Endothelial cell of umbilical vein (primary cell): ENCODE measurements at regions not wholly inside any gene's neighbourhood (a gene's known extent, or its start where the extent isn't known, plus 50 kb on each side); places are given as distances from the start of the nearest gene placed in this dataset.

Experiments
- BruUV-seq: library from RNA; stranded (reverse); fragments of 400-500 nt; replicated peaks from 2 replicates; lab custom pipeline; 2021; lab: Mats Ljungman, UMichigan
- CTCF ChIA-PET: fragments of 300-600, 350-600 bp; sonication (Branson Sonifier 250); formaldehyde crosslinking; loops from one replicate; lab custom pipeline; 2021; ENCODE audit warnings: antibody characterized with exemption, inconsistent platforms; lab: Charles Lee
- POLR2A ChIA-PET: fragments of 300-600, 350-600 bp; sonication (Branson Sonifier 250); formaldehyde crosslinking; loops from one replicate; lab custom pipeline; 2021; ENCODE audit warnings: antibody characterized with exemption, inconsistent platforms; lab: Charles Lee
- DNase-seq: peaks from one replicate; pipeline ENCODE4 v3.0.0-alpha.2; 2011; ENCODE audit warnings: low read depth, low spot score
- FAIRE-seq: peaks from 2 replicates; lab custom pipeline; 2011; peaks lifted over from hg19 to GRCh38; lab: Jason Lieb, UNC
- H2AFZ ChIP-seq: 2 replicates; pipeline ENCODE4 v1.6.0; 2012; ENCODE audit warnings: low read depth, low read length, control low read depth, inconsistent platforms
- H3K27ac ChIP-seq: 2 replicates; pipeline ENCODE4 v1.5.1; 2011; ENCODE audit warnings: low read depth, mild to moderate bottlenecking, control low read depth, low read length, moderate library complexity; ENCODE audit not compliant: insufficient read depth
- H3K27me3 ChIP-seq, 2 experiments: 2 replicates each; pipeline versions ENCODE4 v1.6.0 to v1.6.1; 2011; ENCODE audit warnings: low read length in 2 of 2, mixed read lengths in 1 of 2; ENCODE audit not compliant: control insufficient read depth in 2 of 2, insufficient read depth in 2 of 2
- H3K36me3 ChIP-seq, 2 experiments: 2 replicates in 1 of 2; 3 replicates in 1 of 2; pipeline ENCODE4 v1.5.1; 2011; ENCODE audit warnings: low read length in 2 of 2, mild to moderate bottlenecking in 1 of 2, moderate library complexity in 1 of 2; ENCODE audit not compliant: control insufficient read depth in 2 of 2, insufficient read depth in 2 of 2; ENCODE audit errors: extremely low read depth in 1 of 2
- H3K4me1 ChIP-seq: 3 replicates; pipeline ENCODE4 v1.5.1; 2011; ENCODE audit warnings: mild to moderate bottlenecking, low read length; ENCODE audit not compliant: control insufficient read depth, insufficient read depth; ENCODE audit errors: extremely low read depth
- H3K4me2 ChIP-seq: 2 replicates; pipeline ENCODE4 v1.6.1; 2011; ENCODE audit warnings: low read length, control low read depth, mixed read lengths; ENCODE audit not compliant: insufficient read depth
- H3K4me3 ChIP-seq, 3 experiments: fragments of 200-600 bp in 1 of 3; sonication (generic), shearing (Covaris generic) in 1 of 3; replicated peaks in 1 of 3; 2 replicates each; pipeline ENCODE4 v1.5.1; 2011 to 2016; ENCODE audit warnings: control low read depth in 3 of 3, low read length in 3 of 3, mild to moderate bottlenecking in 2 of 3, inconsistent platforms in 1 of 3, low read depth in 1 of 3, moderate library complexity in 1 of 3; ENCODE audit not compliant: insufficient read depth in 1 of 3
- H3K79me2 ChIP-seq: 2 replicates; pipeline ENCODE4 v1.6.0; 2012; ENCODE audit warnings: low read length, inconsistent platforms; ENCODE audit not compliant: control insufficient read depth, insufficient read depth
- H3K9ac ChIP-seq: replicated peaks from 2 replicates; pipeline ENCODE3; 2011; ENCODE audit warnings: low read length, control low read depth; ENCODE audit not compliant: insufficient read depth; ENCODE audit errors: extremely low read depth
- H3K9me1 ChIP-seq: replicated peaks from 3 replicates; pipeline ENCODE4 v1.6.0; 2011; ENCODE audit warnings: mild to moderate bottlenecking, low read length; ENCODE audit not compliant: control insufficient read depth, insufficient read depth; ENCODE audit errors: extremely low read depth
- H3K9me3 ChIP-seq: replicated peaks from 2 replicates; pipeline ENCODE4 v1.5.1; 2012; ENCODE audit warnings: low read length, inconsistent platforms; ENCODE audit not compliant: control insufficient read depth, insufficient read depth
- H4K20me1 ChIP-seq: replicated peaks from 2 replicates; pipeline ENCODE3; 2011; ENCODE audit warnings: mild to moderate bottlenecking, low read length; ENCODE audit not compliant: control insufficient read depth, insufficient read depth; ENCODE audit errors: extremely low read depth
- EZH2 ChIP-seq: IDR thresholded peaks from 2 replicates; pipeline ENCODE4 v1.6.1; 2012; ENCODE audit warnings: borderline replicate concordance, low read depth, mild to moderate bottlenecking, moderate library complexity, low read length, inconsistent platforms; ENCODE audit not compliant: severe bottlenecking
- FOS ChIP-seq: IDR thresholded peaks from 2 replicates; pipeline ENCODE4 v1.6.1; 2011; ENCODE audit warnings: mild to moderate bottlenecking, low read length, moderate library complexity, borderline replicate concordance; ENCODE audit not compliant: insufficient read depth
- GATA2 ChIP-seq: IDR thresholded peaks from 2 replicates; pipeline ENCODE4 v1.7.0; 2011; ENCODE audit warnings: low read depth, mild to moderate bottlenecking, moderate library complexity, mixed read lengths, low read length; ENCODE audit not compliant: insufficient read length, insufficient read depth
- JUN ChIP-seq: IDR thresholded peaks from 2 replicates; pipeline ENCODE4 v1.6.1; 2011; ENCODE audit warnings: borderline replicate concordance, low read depth; ENCODE audit not compliant: insufficient read length, insufficient read depth
- MYC ChIP-seq: IDR thresholded peaks from one replicate; pipeline ENCODE4 v1.6.1; 2011; ENCODE audit warnings: mild to moderate bottlenecking, low read depth, low read length
- POLR2A ChIP-seq: IDR thresholded peaks from 2 replicates; pipeline ENCODE4 v1.6.1; 2012; ENCODE audit warnings: low read depth, mild to moderate bottlenecking, control low read depth, low read length
- POLR2AphosphoS5 ChIP-seq: IDR thresholded peaks from 2 replicates; pipeline ENCODE4 v1.6.1; 2012; ENCODE audit warnings: low read depth, mild to moderate bottlenecking, control low read depth, low read length, moderate library complexity; ENCODE audit not compliant: insufficient read depth
- dilution Hi-C: fragments of 300-500 bp; cut with MboI; formaldehyde crosslinking; loops from one replicate; pipeline ENCODE4 v1.15.0; 2019; ENCODE audit warnings: low sequenced_read_pairs; ENCODE audit not compliant: extremely low pct_ligation_motif_present
- intact Hi-C: fragments of 100-400 bp; cut with micrococcal nuclease; formaldehyde crosslinking; loops from one replicate; pipeline ENCODE4 v1.10.0; 2022
- TF ChIP-seq, protein P1 (sequence below): IDR thresholded peaks from 2 replicates; pipeline ENCODE4 v1.6.1; 2011; ENCODE audit not compliant: insufficient read depth, insufficient read length
- TF ChIP-seq, protein P2 (sequence below), 2 donors: IDR thresholded peaks; 1 replicate in 1 of 2; 2 replicates in 1 of 2; pipeline ENCODE4 v1.5.1; 2011; ENCODE audit warnings: low read length in 2 of 2, mild to moderate bottlenecking in 2 of 2, moderate library complexity in 2 of 2, control low read depth in 1 of 2, inconsistent platforms in 1 of 2, low read depth in 1 of 2; ENCODE audit not compliant: insufficient read depth in 1 of 2; ENCODE audit errors: extremely low read depth in 1 of 2

DNA sequence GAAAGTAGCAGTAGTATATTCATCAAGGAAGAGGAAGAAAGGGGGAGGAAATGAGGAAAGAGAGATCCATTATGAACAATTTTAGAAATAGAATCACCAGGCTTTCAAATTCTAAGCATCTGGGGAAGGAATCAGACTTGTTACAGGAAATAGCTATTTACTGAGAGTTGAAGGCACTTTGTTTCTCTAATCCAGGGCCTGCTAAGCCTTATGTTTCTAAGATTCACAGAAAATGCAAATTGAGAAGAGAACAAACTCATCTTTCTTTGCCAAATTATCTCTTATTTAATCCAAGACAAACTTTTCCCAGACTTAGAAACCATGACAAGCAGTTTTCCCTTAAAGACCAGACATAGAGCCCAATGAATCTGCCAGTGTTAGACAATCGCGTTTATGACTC lies 528.0 kb upstream of the NMUR2 start:
- TF ChIP-seq, protein P1, sequence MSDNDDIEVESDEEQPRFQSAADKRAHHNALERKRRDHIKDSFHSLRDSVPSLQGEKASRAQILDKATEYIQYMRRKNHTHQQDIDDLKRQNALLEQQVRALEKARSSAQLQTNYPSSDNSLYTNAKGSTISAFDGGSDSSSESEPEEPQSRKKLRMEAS: no peak
- TF ChIP-seq, protein P2, sequence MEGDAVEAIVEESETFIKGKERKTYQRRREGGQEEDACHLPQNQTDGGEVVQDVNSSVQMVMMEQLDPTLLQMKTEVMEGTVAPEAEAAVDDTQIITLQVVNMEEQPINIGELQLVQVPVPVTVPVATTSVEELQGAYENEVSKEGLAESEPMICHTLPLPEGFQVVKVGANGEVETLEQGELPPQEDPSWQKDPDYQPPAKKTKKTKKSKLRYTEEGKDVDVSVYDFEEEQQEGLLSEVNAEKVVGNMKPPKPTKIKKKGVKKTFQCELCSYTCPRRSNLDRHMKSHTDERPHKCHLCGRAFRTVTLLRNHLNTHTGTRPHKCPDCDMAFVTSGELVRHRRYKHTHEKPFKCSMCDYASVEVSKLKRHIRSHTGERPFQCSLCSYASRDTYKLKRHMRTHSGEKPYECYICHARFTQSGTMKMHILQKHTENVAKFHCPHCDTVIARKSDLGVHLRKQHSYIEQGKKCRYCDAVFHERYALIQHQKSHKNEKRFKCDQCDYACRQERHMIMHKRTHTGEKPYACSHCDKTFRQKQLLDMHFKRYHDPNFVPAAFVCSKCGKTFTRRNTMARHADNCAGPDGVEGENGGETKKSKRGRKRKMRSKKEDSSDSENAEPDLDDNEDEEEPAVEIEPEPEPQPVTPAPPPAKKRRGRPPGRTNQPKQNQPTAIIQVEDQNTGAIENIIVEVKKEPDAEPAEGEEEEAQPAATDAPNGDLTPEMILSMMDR (IDR thresholded peaks at IDR 0.05; ENCODE audit: extremely low read depth in 1 of 2, insufficient read depth in 1 of 2, low read depth in 1 of 2, low read length in 2 of 2): no peak
- TF ChIP-seq MYC (no peak), JUN (no peak), FOS (no peak), GATA2 (no peak), POLR2A (no peak), POLR2AphosphoS5 (no peak), EZH2 (no peak)
- dilution Hi-C loops: no loop called here
- no peak for DNase-seq
- ChIA-PET POLR2A (no interaction called here), CTCF (no interaction called here)
- H3K9me3 ChIP-seq: peaks cover 6% of the 10 kb centered on the region
- H4K20me1 ChIP-seq: no peaks in the 10 kb centered on the region
- intact Hi-C loops: no loop called here
- H2AFZ ChIP-seq: no peak overlapping the region
- H3K4me3 ChIP-seq: no peak overlapping the region
- H3K4me2 ChIP-seq: no peak overlapping the region
- no peak overlapping the region for H3K9ac ChIP-seq
- H3K36me3 ChIP-seq: no peaks in the 10 kb centered on the region
- no peak overlapping the region for H3K27ac ChIP-seq
- H3K79me2 ChIP-seq: no peaks in the 10 kb centered on the region
- no peaks in the 10 kb centered on the region for H3K27me3 ChIP-seq
- BruUV-seq: no TSS peak
- FAIRE-seq: no peak
- no peaks in the 10 kb centered on the region for H3K9me1 ChIP-seq
- no peaks in the 10 kb centered on the region for H3K4me1 ChIP-seq
